SK-N-SH treated with all-trans-retinoic acid at 6 μM for 48 hours (cell line): ENCODE measurements at regions not wholly inside any gene's neighbourhood (a gene's known extent, or its start where the extent isn't known, plus 50 kb on each side); places are given as distances from the start of the nearest gene placed in this dataset.

Experiments used
- ATAC-seq: fragments of 200-7000 bp; cut with Tn5 transposase; 3 replicates; pipeline ENCODE4 v1.9.1; 2020; ENCODE audit warnings: mild to moderate bottlenecking, moderate library complexity
- ARNTL ChIP-seq: fragments of 450-650 bp; formaldehyde crosslinking; IDR thresholded peaks from 2 replicates; pipeline ENCODE4 v1.5.0; 2020; ENCODE audit warnings: low read depth, mild to moderate bottlenecking, moderate library complexity, borderline replicate concordance
- BACH2 ChIP-seq: fragments of 250-450 bp; sonication (Bioruptor Pico); IDR thresholded peaks from 2 replicates; pipeline ENCODE4 v1.9.0; 2021; ENCODE audit warnings: mild to moderate bottlenecking, borderline replicate concordance
- CREB5 ChIP-seq: fragments of 250-450 bp; sonication (Bioruptor Pico); IDR thresholded peaks from 2 replicates; pipeline ENCODE4 v1.5.1; 2020; ENCODE audit warnings: low read depth, mild to moderate bottlenecking, moderate library complexity
- CSDC2 ChIP-seq: fragments of 250-450 bp; sonication (Bioruptor Pico); IDR thresholded peaks from 2 replicates; pipeline ENCODE4 v1.5.0; 2020; ENCODE audit warnings: mild to moderate bottlenecking, moderate library complexity
- ESRRG ChIP-seq: fragments of 250-450 bp; sonication (Bioruptor Pico); IDR thresholded peaks from 2 replicates; pipeline ENCODE4 v1.6.1; 2021; ENCODE audit warnings: mild to moderate bottlenecking
- GLIS3 ChIP-seq: fragments of 250-450 bp; sonication (Bioruptor Pico); IDR thresholded peaks from 2 replicates; pipeline ENCODE4 v1.5.0; 2020; ENCODE audit warnings: mild to moderate bottlenecking, moderate library complexity
- ISL1 ChIP-seq: fragments of 250-450 bp; sonication (Bioruptor Pico); IDR thresholded peaks from 2 replicates; pipeline ENCODE4 v2.1.2; 2022; ENCODE audit warnings: mild to moderate bottlenecking, moderate library complexity
- OSR1 ChIP-seq: fragments of 250-450 bp; sonication (Bioruptor Pico); IDR thresholded peaks from 2 replicates; pipeline ENCODE4 v1.8.0; 2022; ENCODE audit warnings: moderate library complexity, mild to moderate bottlenecking, inconsistent platforms
- PATZ1 ChIP-seq: fragments of 250-450 bp; sonication (Bioruptor Pico); IDR thresholded peaks from 2 replicates; pipeline ENCODE4 v1.8.0; 2020; ENCODE audit warnings: mild to moderate bottlenecking, moderate library complexity, borderline replicate concordance
- POU6F1 ChIP-seq: fragments of 250-450 bp; sonication (Bioruptor Pico); IDR thresholded peaks from 2 replicates; pipeline ENCODE4 v1.8.0; 2021; ENCODE audit warnings: low read depth, mild to moderate bottlenecking, moderate library complexity, borderline replicate concordance
- RARB ChIP-seq: fragments of 250-450 bp; sonication (Bioruptor Pico); IDR thresholded peaks from 2 replicates; pipeline ENCODE4 v1.8.0; 2021; ENCODE audit warnings: mild to moderate bottlenecking, moderate library complexity
- SNAI2 ChIP-seq: fragments of 250-450 bp; sonication (Bioruptor Pico); IDR thresholded peaks from 2 replicates; pipeline ENCODE4 v1.5.0; 2020; ENCODE audit warnings: mild to moderate bottlenecking, moderate library complexity
- TCF4 ChIP-seq: fragments of 250-450 bp; sonication (Bioruptor Pico); IDR thresholded peaks from 2 replicates; pipeline ENCODE4 v1.8.0; 2021; ENCODE audit warnings: mild to moderate bottlenecking, moderate library complexity, borderline replicate concordance
- TOX ChIP-seq: fragments of 250-450 bp; sonication (Bioruptor Pico); IDR thresholded peaks from 2 replicates; pipeline ENCODE4 v1.8.0; 2021; ENCODE audit warnings: mild to moderate bottlenecking, moderate library complexity, borderline replicate concordance
- TSHZ2 ChIP-seq: fragments of 250-450 bp; sonication (Bioruptor Pico); IDR thresholded peaks from 2 replicates; pipeline ENCODE4 v1.5.0; 2020; ENCODE audit warnings: mild to moderate bottlenecking, moderate library complexity
- ZFP3 ChIP-seq: fragments of 250-450 bp; sonication (Bioruptor Pico); IDR thresholded peaks from 2 replicates; pipeline ENCODE4 v1.5.0; 2020; ENCODE audit warnings: mild to moderate bottlenecking, moderate library complexity
- ZFP30 ChIP-seq: fragments of 450-650 bp; formaldehyde crosslinking; IDR thresholded peaks from 2 replicates; pipeline ENCODE4 v1.5.0; 2022; ENCODE audit warnings: mild to moderate bottlenecking, moderate library complexity
- ZNF565 ChIP-seq: fragments of 450-650 bp; formaldehyde crosslinking; conservative IDR thresholded peaks from 2 replicates; pipeline ENCODE4 v1.5.0; 2020; ENCODE audit warnings: low read depth, mild to moderate bottlenecking, moderate library complexity
- ZNF70 ChIP-seq: fragments of 450-650 bp; formaldehyde crosslinking; IDR thresholded peaks from 2 replicates; pipeline ENCODE4 v1.5.0; 2020; ENCODE audit warnings: mild to moderate bottlenecking, moderate library complexity
- ZNF8 ChIP-seq: fragments of 450-650 bp; formaldehyde crosslinking; IDR thresholded peaks from 2 replicates; pipeline ENCODE4 v1.5.0; 2020; ENCODE audit warnings: mild to moderate bottlenecking, moderate library complexity

GRCh38 chr5:158162026-158162425, 303.1 kb upstream of the CLINT1 start:
- peak; percentile 44; the same call in 1 of the 2 replicates for TF ChIP-seq PATZ1
- peak; percentile 77 for TF ChIP-seq CREB5 (CRISPR knock-in tag)
- TF ChIP-seq ZFP3 = peak; percentile 81
- TF ChIP-seq ZNF8 = no peak
- TF ChIP-seq ISL1 (CRISPR knock-in tag) = peak; percentile 78
- ATAC-seq = peak; percentile 39; the same call in 2 of the 3 replicates

GRCh38 chr5:158159621-158160020, 300.7 kb upstream of the CLINT1 start:
- TF ChIP-seq ZFP30 (CRISPR knock-in tag) (no peak), OSR1 (CRISPR knock-in tag) (no peak), ARNTL (CRISPR knock-in tag) (no peak), GLIS3 (no peak), ZNF565 (CRISPR knock-in tag) (no peak), SNAI2 (CRISPR knock-in tag) (no peak), RARB (CRISPR knock-in tag) (no peak), TSHZ2 (CRISPR knock-in tag) (no peak), PATZ1 (no peak), ZNF8 (no peak), CSDC2 (no peak), ESRRG (CRISPR knock-in tag) (no peak), BACH2 (CRISPR knock-in tag) (no peak), ZFP3 (no peak), POU6F1 (CRISPR knock-in tag) (no peak), TOX (CRISPR knock-in tag) (no peak), ZNF70 (CRISPR knock-in tag) (no peak), TCF4 (CRISPR knock-in tag) (no peak)

GRCh38 chr5:158155811-158156505, 297.0 kb upstream of the CLINT1 start:
- no peak for ATAC-seq
- TF ChIP-seq ESRRG (CRISPR knock-in tag) = no peak
- TF ChIP-seq ZNF8 = no peak
- TF ChIP-seq ISL1 (CRISPR knock-in tag) = no peak
- no peak for TF ChIP-seq BACH2 (CRISPR knock-in tag)
- no peak for TF ChIP-seq TOX (CRISPR knock-in tag)
- TF ChIP-seq OSR1 (CRISPR knock-in tag) = no peak
- no peak for TF ChIP-seq CSDC2

More at GRCh38 chr5:158159621-158160020, 300.7 kb upstream of the CLINT1 start:
- ATAC-seq = no peak
